ENCODE measurements at regions not wholly inside any gene's neighbourhood (a gene's known extent, or its start where the extent isn't known, plus 50 kb on each side); places are given as distances from the start of the nearest gene placed in this dataset.

GRCh38 chr11:103668859-103669258 is 367.6 kb upstream of the DDI1 start:
- TF ChIP-seq, protein P1, sequence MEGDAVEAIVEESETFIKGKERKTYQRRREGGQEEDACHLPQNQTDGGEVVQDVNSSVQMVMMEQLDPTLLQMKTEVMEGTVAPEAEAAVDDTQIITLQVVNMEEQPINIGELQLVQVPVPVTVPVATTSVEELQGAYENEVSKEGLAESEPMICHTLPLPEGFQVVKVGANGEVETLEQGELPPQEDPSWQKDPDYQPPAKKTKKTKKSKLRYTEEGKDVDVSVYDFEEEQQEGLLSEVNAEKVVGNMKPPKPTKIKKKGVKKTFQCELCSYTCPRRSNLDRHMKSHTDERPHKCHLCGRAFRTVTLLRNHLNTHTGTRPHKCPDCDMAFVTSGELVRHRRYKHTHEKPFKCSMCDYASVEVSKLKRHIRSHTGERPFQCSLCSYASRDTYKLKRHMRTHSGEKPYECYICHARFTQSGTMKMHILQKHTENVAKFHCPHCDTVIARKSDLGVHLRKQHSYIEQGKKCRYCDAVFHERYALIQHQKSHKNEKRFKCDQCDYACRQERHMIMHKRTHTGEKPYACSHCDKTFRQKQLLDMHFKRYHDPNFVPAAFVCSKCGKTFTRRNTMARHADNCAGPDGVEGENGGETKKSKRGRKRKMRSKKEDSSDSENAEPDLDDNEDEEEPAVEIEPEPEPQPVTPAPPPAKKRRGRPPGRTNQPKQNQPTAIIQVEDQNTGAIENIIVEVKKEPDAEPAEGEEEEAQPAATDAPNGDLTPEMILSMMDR (conservative IDR thresholded peaks at IDR 0.05; ENCODE audit: low read length): no peak
- TF ChIP-seq EZH2phosphoT487 (IDR thresholded peaks at IDR 0.05; ENCODE audit: borderline replicate concordance, low read depth, low read length): no peak

Data from OCI-LY7 (cell line).